DLD1 (cell line): ENCODE measurements at regions not wholly inside any gene's neighbourhood (a gene's known extent, or its start where the extent isn't known, plus 50 kb on each side); places are given as distances from the start of the nearest gene placed in this dataset.

Source experiments
- in situ Hi-C: cut with HindIII; loops from 2 replicates; pipeline ENCODE4 v1.10.0; 2017; ENCODE audit warnings: low sequenced_read_pairs

- in situ Hi-C loops: no loop called here
Observed at GRCh38 chr12:58131986-58132755, 190.8 kb downstream of the ATP23 start.

GRCh38 chr12:58138424-58138823 lies 197.1 kb downstream of the ATP23 start:
- in situ Hi-C loops: no loop called here

- in situ Hi-C loops: no loop called here
Observed at GRCh38 chr12:58139894-58140293, 198.5 kb downstream of the ATP23 start.

- in situ Hi-C loops: no loop called here
Observed at GRCh38 chr12:58140395-58140794, 199.0 kb downstream of the ATP23 start.

- in situ Hi-C loops: no loop called here
Observed at GRCh38 chr12:58142991-58143390, 201.6 kb downstream of the ATP23 start.

GRCh38 chr12:58143498-58143995 lies 202.2 kb downstream of the ATP23 start:
- in situ Hi-C loops: no loop called here

GRCh38 chr12:58148405-58148804 lies 207.0 kb downstream of the ATP23 start:
- in situ Hi-C loops: no loop called here

GRCh38 chr12:58148976-58149375 lies 207.6 kb downstream of the ATP23 start:
- in situ Hi-C loops: no loop called here

- in situ Hi-C loops: no loop called here
Observed at GRCh38 chr12:58154359-58154758, 213.0 kb downstream of the ATP23 start.

- in situ Hi-C loops: no loop called here
Observed at GRCh38 chr12:58156697-58157096, 215.3 kb downstream of the ATP23 start.

GRCh38 chr12:58159941-58160340 lies 218.6 kb downstream of the ATP23 start:
- in situ Hi-C loops: loop anchor here (5.0 kb wide), 1 partner anchor 142 kb away; no protein-coding TSS in a partner anchor

GRCh38 chr12:58161773-58162172 lies 220.4 kb downstream of the ATP23 start:
- in situ Hi-C loops: loop anchor here (5.0 kb wide), 1 partner anchor 141 kb away; no protein-coding TSS in a partner anchor

GRCh38 chr12:58163021-58163420 lies 221.7 kb downstream of the ATP23 start:
- in situ Hi-C loops: loop anchor here (5.0 kb wide), 1 partner anchor 139 kb away; no protein-coding TSS in a partner anchor

GRCh38 chr12:58166643-58167042 lies 225.3 kb downstream of the ATP23 start:
- in situ Hi-C loops: no loop called here

- in situ Hi-C loops: no loop called here
Observed at GRCh38 chr12:58167622-58168021, 226.3 kb downstream of the ATP23 start.

- in situ Hi-C loops: no loop called here
Observed at GRCh38 chr12:58169826-58170225, 228.5 kb downstream of the ATP23 start.

GRCh38 chr12:58171914-58172313 lies 230.5 kb downstream of the ATP23 start:
- in situ Hi-C loops: no loop called here

- in situ Hi-C loops: no loop called here
Observed at GRCh38 chr12:58172433-58173073, 231.2 kb downstream of the ATP23 start.

GRCh38 chr12:58174316-58174715 lies 232.9 kb downstream of the ATP23 start:
- in situ Hi-C loops: no loop called here

- in situ Hi-C loops: no loop called here
Observed at GRCh38 chr12:58176296-58176869, 235.0 kb downstream of the ATP23 start.

- in situ Hi-C loops: no loop called here
Observed at GRCh38 chr12:58177366-58177765, 236.0 kb downstream of the ATP23 start.

- in situ Hi-C loops: no loop called here
Observed at GRCh38 chr12:58184212-58184611, 242.8 kb downstream of the ATP23 start.
